Osteocyte (in vitro differentiated cells): ENCODE measurements at regions not wholly inside any gene's neighbourhood (a gene's known extent, or its start where the extent isn't known, plus 50 kb on each side); places are given as distances from the start of the nearest gene placed in this dataset.

Experiments
- DNase-seq: peaks from one replicate; pipeline ENCODE4 v3.0.0; 2021; ENCODE audit warnings: mixed read lengths; ENCODE audit not compliant: unreplicated experiment; ENCODE audit errors: extremely low spot score
- H3K27ac Mint-ChIP-seq: one replicate; pipeline ENCODE4 v1.8.0; 2021; ENCODE audit warnings: mild to moderate bottlenecking, mixed read lengths; ENCODE audit not compliant: unreplicated experiment
- H3K27me3 Mint-ChIP-seq: one replicate; pipeline ENCODE4 v1.8.0; 2021; ENCODE audit warnings: mixed read lengths; ENCODE audit not compliant: unreplicated experiment
- H3K36me3 Mint-ChIP-seq: one replicate; pipeline ENCODE4 v1.8.0; 2021; ENCODE audit warnings: mixed read lengths; ENCODE audit not compliant: unreplicated experiment
- H3K4me1 Mint-ChIP-seq: one replicate; pipeline ENCODE4 v1.8.0; 2021; ENCODE audit warnings: mixed read lengths; ENCODE audit not compliant: unreplicated experiment
- H3K4me3 Mint-ChIP-seq: one replicate; pipeline ENCODE4 v1.8.0; 2021; ENCODE audit warnings: mild to moderate bottlenecking, moderate library complexity, mixed read lengths; ENCODE audit not compliant: unreplicated experiment
- H3K9me3 Mint-ChIP-seq: one replicate; pipeline ENCODE4 v1.8.0; 2021; ENCODE audit warnings: mixed read lengths; ENCODE audit not compliant: unreplicated experiment
- CTCF ChIP-seq: fragments of 200-600 bp; sonication (generic); IDR thresholded peaks from 2 replicates; pipeline ENCODE4 v1.5.0; 2021; ENCODE audit warnings: antibody characterized with exemption, mild to moderate bottlenecking, moderate library complexity

- peak; percentile 81 for TF ChIP-seq CTCF
- peak; percentile 90 for DNase-seq
- Mint-ChIP-seq H3K27me3 (peaks cover 72% of the 10 kb centered on the region), H3K9me3 (no peaks in the 10 kb centered on the region), H3K4me1 (peaks cover 14% of the 10 kb centered on the region), H3K4me3 (peak overlapping the region; percentile 51), H3K36me3 (no peaks in the 10 kb centered on the region), H3K27ac (no peak overlapping the region)
Measured at GRCh38 chr5:154610321-154611154, 132.5 kb upstream of the HAND1 start.

- H3K27me3 Mint-ChIP-seq: peaks cover 74% of the 10 kb centered on the region
- no peak for TF ChIP-seq CTCF
- peaks cover 14% of the 10 kb centered on the region for H3K4me1 Mint-ChIP-seq
- no peak overlapping the region for H3K27ac Mint-ChIP-seq
- H3K9me3 Mint-ChIP-seq: no peaks in the 10 kb centered on the region
- DNase-seq: no peak
- no peaks in the 10 kb centered on the region for H3K36me3 Mint-ChIP-seq
- H3K4me3 Mint-ChIP-seq: no peak overlapping the region
Measured at GRCh38 chr5:154609251-154609650, 131.2 kb upstream of the HAND1 start.

GRCh38 chr5:154608531-154609011, 130.5 kb upstream of the HAND1 start:
- Mint-ChIP-seq H3K27me3 (peaks cover 76% of the 10 kb centered on the region), H3K36me3 (no peaks in the 10 kb centered on the region), H3K9me3 (no peaks in the 10 kb centered on the region), H3K4me1 (peaks cover 14% of the 10 kb centered on the region), H3K27ac (no peak overlapping the region), H3K4me3 (no peak overlapping the region)
- DNase-seq: no peak
- TF ChIP-seq CTCF: no peak

- peaks cover 14% of the 10 kb centered on the region for H3K4me1 Mint-ChIP-seq
- no peak for DNase-seq
Measured at GRCh38 chr5:154607746-154608145, 129.7 kb upstream of the HAND1 start.

More at GRCh38 chr5:154607746-154608145, 129.7 kb upstream of the HAND1 start:
- Mint-ChIP-seq H3K9me3 (no peaks in the 10 kb centered on the region), H3K27ac (no peak overlapping the region), H3K4me3 (no peak overlapping the region), H3K36me3 (no peaks in the 10 kb centered on the region), H3K27me3 (peaks cover 78% of the 10 kb centered on the region)
- no peak for TF ChIP-seq CTCF
